ENCODE measurements at regions not wholly inside any gene's neighbourhood (a gene's known extent, or its start where the extent isn't known, plus 50 kb on each side); places are given as distances from the start of the nearest gene placed in this dataset.

- H3K4me2 ChIP-seq (ENCODE audit: insufficient read depth, low read length): no peak overlapping the region
- no peaks in the 10 kb centered on the region for H4K20me1 ChIP-seq (ENCODE audit: insufficient read depth, low read length)
- H3K79me2 ChIP-seq (ENCODE audit: insufficient read depth, low read length): no peaks in the 10 kb centered on the region
- no peak overlapping the region for H3K27ac ChIP-seq (ENCODE audit: low read length)
- no peak overlapping the region for H3K9ac ChIP-seq (ENCODE audit: low read depth, low read length)
- no peak overlapping the region for H2AFZ ChIP-seq (ENCODE audit: low read depth, low read length)
- H3K27me3 ChIP-seq (ENCODE audit: insufficient read depth, low read length, poor library complexity): no peaks in the 10 kb centered on the region
- H3K4me3 ChIP-seq (ENCODE audit: low read depth in 1 of 2, low read length in 2 of 2): no peak overlapping the region
- no peak for TF ChIP-seq EZH2 (IDR thresholded peaks at IDR 0.05; ENCODE audit: borderline replicate concordance, low read depth, low read length, severe bottlenecking)
- TF ChIP-seq, protein P1, sequence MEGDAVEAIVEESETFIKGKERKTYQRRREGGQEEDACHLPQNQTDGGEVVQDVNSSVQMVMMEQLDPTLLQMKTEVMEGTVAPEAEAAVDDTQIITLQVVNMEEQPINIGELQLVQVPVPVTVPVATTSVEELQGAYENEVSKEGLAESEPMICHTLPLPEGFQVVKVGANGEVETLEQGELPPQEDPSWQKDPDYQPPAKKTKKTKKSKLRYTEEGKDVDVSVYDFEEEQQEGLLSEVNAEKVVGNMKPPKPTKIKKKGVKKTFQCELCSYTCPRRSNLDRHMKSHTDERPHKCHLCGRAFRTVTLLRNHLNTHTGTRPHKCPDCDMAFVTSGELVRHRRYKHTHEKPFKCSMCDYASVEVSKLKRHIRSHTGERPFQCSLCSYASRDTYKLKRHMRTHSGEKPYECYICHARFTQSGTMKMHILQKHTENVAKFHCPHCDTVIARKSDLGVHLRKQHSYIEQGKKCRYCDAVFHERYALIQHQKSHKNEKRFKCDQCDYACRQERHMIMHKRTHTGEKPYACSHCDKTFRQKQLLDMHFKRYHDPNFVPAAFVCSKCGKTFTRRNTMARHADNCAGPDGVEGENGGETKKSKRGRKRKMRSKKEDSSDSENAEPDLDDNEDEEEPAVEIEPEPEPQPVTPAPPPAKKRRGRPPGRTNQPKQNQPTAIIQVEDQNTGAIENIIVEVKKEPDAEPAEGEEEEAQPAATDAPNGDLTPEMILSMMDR (IDR thresholded peaks at IDR 0.05; ENCODE audit: borderline replicate concordance, extremely low read depth, low read length, poor library complexity, severe bottlenecking): no peak
- ATAC-seq (ENCODE audit: insufficient read depth, low read depth) (no peak), DNase-seq (no peak)
- H3K9me3 ChIP-seq (ENCODE audit: insufficient read depth, low read length, severe bottlenecking): no peaks in the 10 kb centered on the region
- no peaks in the 10 kb centered on the region for H3K4me1 ChIP-seq (ENCODE audit: insufficient read depth, low read length)
- H3K36me3 ChIP-seq (ENCODE audit: insufficient read depth, low read length): no peaks in the 10 kb centered on the region
These were observed 293.6 kb upstream of the RGS6 start for GRCh38 chr14:71638523-71639196.

DNA sequence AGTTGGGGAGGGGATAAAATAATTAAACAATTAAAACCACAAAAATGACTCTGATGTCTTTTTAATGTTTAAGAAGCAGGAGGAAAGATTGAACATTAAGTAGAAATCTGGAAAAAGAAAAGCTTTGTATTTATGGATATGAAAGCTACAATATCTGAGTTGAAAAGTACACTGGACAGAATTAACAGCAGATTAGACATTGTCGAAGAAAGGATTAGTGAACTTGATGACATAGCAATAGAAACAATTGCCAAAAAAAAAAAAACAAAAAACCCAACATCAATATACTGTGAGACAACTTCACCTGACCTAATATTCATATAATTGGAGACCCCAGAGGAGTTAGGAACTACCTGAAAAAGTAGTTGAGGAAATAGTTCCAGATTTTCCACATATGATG lies 289.5 kb upstream of the RGS6 start:
- no peaks in the 10 kb centered on the region for H3K4me1 ChIP-seq (ENCODE audit: insufficient read depth, low read length)
- no peaks in the 10 kb centered on the region for H4K20me1 ChIP-seq (ENCODE audit: insufficient read depth, low read length)
- no peak overlapping the region for H3K9ac ChIP-seq (ENCODE audit: low read depth, low read length)
- no peak for ATAC-seq (ENCODE audit: insufficient read depth, low read depth)
- no peak overlapping the region for H3K4me2 ChIP-seq (ENCODE audit: insufficient read depth, low read length)
- no peak for TF ChIP-seq EZH2 (IDR thresholded peaks at IDR 0.05; ENCODE audit: borderline replicate concordance, low read depth, low read length, severe bottlenecking)
- TF ChIP-seq, protein P1 (IDR thresholded peaks at IDR 0.05; ENCODE audit: borderline replicate concordance, extremely low read depth, low read length, poor library complexity, severe bottlenecking): no peak
- H3K9me3 ChIP-seq (ENCODE audit: insufficient read depth, low read length, severe bottlenecking): no peaks in the 10 kb centered on the region
- no peak overlapping the region for H2AFZ ChIP-seq (ENCODE audit: low read depth, low read length)
- no peaks in the 10 kb centered on the region for H3K79me2 ChIP-seq (ENCODE audit: insufficient read depth, low read length)
- H3K4me3 ChIP-seq (ENCODE audit: low read depth in 1 of 2, low read length in 2 of 2): no peak overlapping the region
- no peaks in the 10 kb centered on the region for H3K36me3 ChIP-seq (ENCODE audit: insufficient read depth, low read length)
- H3K27me3 ChIP-seq (ENCODE audit: insufficient read depth, low read length, poor library complexity): no peaks in the 10 kb centered on the region
- no peak overlapping the region for H3K27ac ChIP-seq (ENCODE audit: low read length)
- DNase-seq: no peak

GRCh38 chr14:71645656-71646055 lies 286.6 kb upstream of the RGS6 start:
- Histone ChIP-seq H3K4me2 (ENCODE audit: insufficient read depth, low read length) (no peak overlapping the region), H2AFZ (ENCODE audit: low read depth, low read length) (no peak overlapping the region), H3K27ac (ENCODE audit: low read length) (no peak overlapping the region), H3K79me2 (ENCODE audit: insufficient read depth, low read length) (no peaks in the 10 kb centered on the region), H3K9ac (ENCODE audit: low read depth, low read length) (no peak overlapping the region), H4K20me1 (ENCODE audit: insufficient read depth, low read length) (no peaks in the 10 kb centered on the region), H3K36me3 (ENCODE audit: insufficient read depth, low read length) (peaks cover 8% of the 10 kb centered on the region), H3K4me3 (ENCODE audit: low read depth in 1 of 2, low read length in 2 of 2) (no peak overlapping the region), H3K9me3 (ENCODE audit: insufficient read depth, low read length, severe bottlenecking) (no peaks in the 10 kb centered on the region), H3K4me1 (ENCODE audit: insufficient read depth, low read length) (no peaks in the 10 kb centered on the region), H3K27me3 (ENCODE audit: insufficient read depth, low read length, poor library complexity) (no peaks in the 10 kb centered on the region)
- TF ChIP-seq EZH2 (IDR thresholded peaks at IDR 0.05; ENCODE audit: borderline replicate concordance, low read depth, low read length, severe bottlenecking): no peak
- TF ChIP-seq, protein P1 (IDR thresholded peaks at IDR 0.05; ENCODE audit: borderline replicate concordance, extremely low read depth, low read length, poor library complexity, severe bottlenecking): no peak
- no peak for ATAC-seq (ENCODE audit: insufficient read depth, low read depth)
- DNase-seq: no peak

Measured in DND-41 (cell line).